Calu3 (cell line): ENCODE measurements at regions not wholly inside any gene's neighbourhood (a gene's known extent, or its start where the extent isn't known, plus 50 kb on each side); places are given as distances from the start of the nearest gene placed in this dataset.
A peak's percentile ranks its signal among the peaks of the same experiment; 100 is the strongest.

Experiments used
- BruUV-seq: library from RNA; stranded (reverse); fragments of 400-500 nt; replicated peaks from 2 replicates; lab custom pipeline; 2021; lab: Mats Ljungman, UMichigan
- CTCF ChIA-PET: fragments of 300-600 bp; sonication (Branson Sonifier 250); formaldehyde crosslinking; loops from one replicate; lab custom pipeline; 2022; ENCODE audit warnings: antibody characterized with exemption; lab: Charles Lee
- DNase-seq: peaks from one replicate; pipeline ENCODE4 v3.0.0; 2022
- H3K27ac Mint-ChIP-seq: one replicate; pipeline ENCODE4 v1.8.0; 2022; ENCODE audit warnings: mixed read lengths; ENCODE audit not compliant: unreplicated experiment
- H3K27me3 Mint-ChIP-seq: one replicate; pipeline ENCODE4 v1.8.0; 2022; ENCODE audit warnings: mixed read lengths; ENCODE audit not compliant: unreplicated experiment
- H3K36me3 Mint-ChIP-seq: one replicate; pipeline ENCODE4 v1.8.0; 2022; ENCODE audit warnings: mild to moderate bottlenecking, moderate library complexity, mixed read lengths; ENCODE audit not compliant: insufficient read depth, unreplicated experiment
- H3K4me1 Mint-ChIP-seq: one replicate; pipeline ENCODE4 v1.8.0; 2022; ENCODE audit warnings: mild to moderate bottlenecking, low read depth, mixed read lengths; ENCODE audit not compliant: unreplicated experiment
- H3K4me3 Mint-ChIP-seq: one replicate; pipeline ENCODE4 v1.8.0; 2022; ENCODE audit warnings: mild to moderate bottlenecking, low read depth, moderate library complexity, mixed read lengths; ENCODE audit not compliant: unreplicated experiment
- H3K9me3 Mint-ChIP-seq: one replicate; pipeline ENCODE4 v1.8.0; 2022; ENCODE audit warnings: low read depth, mixed read lengths; ENCODE audit not compliant: unreplicated experiment
- intact Hi-C: fragments of 100-400 bp; cut with micrococcal nuclease; formaldehyde crosslinking; loops from one replicate; pipeline ENCODE4 v1.10.0; 2022; ENCODE audit not compliant: unreplicated experiment
- TF ChIP-seq, protein P1 (sequence below): fragments of 200-600 bp; IDR thresholded peaks from one replicate; pipeline ENCODE4 v1.8.0; 2022; ENCODE audit warnings: antibody characterized with exemption; ENCODE audit not compliant: unreplicated experiment

DNA sequence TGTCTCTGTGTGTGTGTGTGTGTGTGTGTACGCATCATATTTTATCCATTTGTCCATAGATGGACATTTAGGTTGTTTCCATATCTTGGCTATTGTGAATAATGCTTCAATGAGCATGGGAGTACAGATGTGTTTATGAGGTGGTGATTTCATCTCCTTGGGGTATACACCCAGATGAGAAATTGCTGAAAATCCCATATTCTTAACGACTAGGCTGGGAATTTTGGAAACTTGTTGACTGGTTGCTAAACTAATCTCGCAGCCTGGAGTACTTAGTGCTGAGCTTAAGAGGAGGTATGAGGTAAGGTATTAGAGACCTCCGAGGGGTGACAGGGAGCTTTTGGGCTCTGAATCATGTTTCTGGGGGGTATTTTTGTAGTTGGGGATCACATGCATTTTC is 66.0 kb upstream of the SPRED2 start:
- TF ChIP-seq, protein P1, sequence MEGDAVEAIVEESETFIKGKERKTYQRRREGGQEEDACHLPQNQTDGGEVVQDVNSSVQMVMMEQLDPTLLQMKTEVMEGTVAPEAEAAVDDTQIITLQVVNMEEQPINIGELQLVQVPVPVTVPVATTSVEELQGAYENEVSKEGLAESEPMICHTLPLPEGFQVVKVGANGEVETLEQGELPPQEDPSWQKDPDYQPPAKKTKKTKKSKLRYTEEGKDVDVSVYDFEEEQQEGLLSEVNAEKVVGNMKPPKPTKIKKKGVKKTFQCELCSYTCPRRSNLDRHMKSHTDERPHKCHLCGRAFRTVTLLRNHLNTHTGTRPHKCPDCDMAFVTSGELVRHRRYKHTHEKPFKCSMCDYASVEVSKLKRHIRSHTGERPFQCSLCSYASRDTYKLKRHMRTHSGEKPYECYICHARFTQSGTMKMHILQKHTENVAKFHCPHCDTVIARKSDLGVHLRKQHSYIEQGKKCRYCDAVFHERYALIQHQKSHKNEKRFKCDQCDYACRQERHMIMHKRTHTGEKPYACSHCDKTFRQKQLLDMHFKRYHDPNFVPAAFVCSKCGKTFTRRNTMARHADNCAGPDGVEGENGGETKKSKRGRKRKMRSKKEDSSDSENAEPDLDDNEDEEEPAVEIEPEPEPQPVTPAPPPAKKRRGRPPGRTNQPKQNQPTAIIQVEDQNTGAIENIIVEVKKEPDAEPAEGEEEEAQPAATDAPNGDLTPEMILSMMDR = no peak
- no peak for DNase-seq
- H3K4me3 Mint-ChIP-seq = no peak overlapping the region
- H3K9me3 Mint-ChIP-seq = no peaks in the 10 kb centered on the region
- H3K36me3 Mint-ChIP-seq = no peaks in the 10 kb centered on the region
- intact Hi-C loops = no loop called here
- H3K27ac Mint-ChIP-seq = no peak overlapping the region
- H3K27me3 Mint-ChIP-seq = no peaks in the 10 kb centered on the region
- H3K4me1 Mint-ChIP-seq = no peaks in the 10 kb centered on the region
- BruUV-seq = no TSS peak
- CTCF ChIA-PET = interaction anchor here (0.6 kb wide), 1 partner anchor 14 kb away, joined by 5 read pairs; no protein-coding TSS in a partner anchor

DNA sequence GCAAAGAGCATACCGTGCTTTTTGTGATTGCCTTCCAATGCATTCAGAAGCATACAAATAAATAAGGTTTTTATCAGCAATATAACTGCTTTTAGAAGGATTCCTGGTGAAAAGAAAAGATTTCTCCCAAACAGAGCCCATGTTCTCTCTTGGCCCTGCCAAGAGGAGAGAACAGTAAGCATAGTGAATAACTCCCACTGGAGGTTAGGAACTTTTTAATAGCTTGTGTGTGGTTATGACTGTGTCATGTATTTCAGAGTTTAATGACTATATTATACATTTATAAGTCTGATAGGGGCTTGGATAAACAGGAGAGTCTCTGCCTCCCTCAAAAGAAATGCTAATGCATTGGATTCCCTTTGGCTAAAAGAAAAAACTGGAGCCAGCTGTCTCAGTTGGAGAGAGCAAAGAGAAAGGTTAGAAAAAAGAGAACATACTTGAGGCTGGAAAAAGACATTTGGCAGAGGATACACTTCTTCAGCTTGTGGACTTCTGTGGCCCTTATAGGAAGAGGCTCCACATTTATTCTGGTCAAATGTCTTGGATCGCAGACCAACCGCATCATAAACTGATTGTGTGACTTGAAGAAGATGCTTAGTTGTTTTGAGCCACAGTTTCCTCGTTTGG is 63.0 kb upstream of the SPRED2 start:
- Mint-ChIP-seq H3K9me3 (peaks cover under 1% of the 10 kb centered on the region), H3K4me3 (no peak overlapping the region), H3K4me1 (peaks cover 7% of the 10 kb centered on the region), H3K27ac (no peak overlapping the region), H3K36me3 (no peaks in the 10 kb centered on the region), H3K27me3 (no peaks in the 10 kb centered on the region)
- BruUV-seq = no TSS peak
- DNase-seq = no peak
- TF ChIP-seq, protein P1 = no peak
- intact Hi-C loops = no loop called here
- CTCF ChIA-PET = no interaction called here

DNA sequence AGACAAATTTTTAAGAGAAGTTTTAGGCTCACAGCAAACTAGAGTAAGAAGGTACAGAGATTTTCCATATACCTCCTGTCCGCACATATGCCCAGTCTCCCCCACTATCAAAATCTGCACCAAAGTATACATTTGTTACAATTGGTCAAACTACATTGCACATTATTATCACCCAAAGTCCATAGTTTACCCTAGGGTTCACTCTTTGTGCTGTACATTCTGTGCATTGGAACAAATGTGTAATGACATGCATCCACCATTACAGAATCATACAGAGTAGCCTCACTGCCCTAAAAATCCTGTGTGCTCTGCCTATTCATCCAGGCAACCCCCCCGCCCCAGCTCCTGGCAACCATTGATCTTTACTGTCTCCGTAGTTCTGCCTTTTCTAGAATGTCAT is 61.7 kb upstream of the SPRED2 start:
- no peak overlapping the region for H3K4me3 Mint-ChIP-seq
- CTCF ChIA-PET = no interaction called here
- peaks cover 2% of the 10 kb centered on the region for H3K9me3 Mint-ChIP-seq

DNA sequence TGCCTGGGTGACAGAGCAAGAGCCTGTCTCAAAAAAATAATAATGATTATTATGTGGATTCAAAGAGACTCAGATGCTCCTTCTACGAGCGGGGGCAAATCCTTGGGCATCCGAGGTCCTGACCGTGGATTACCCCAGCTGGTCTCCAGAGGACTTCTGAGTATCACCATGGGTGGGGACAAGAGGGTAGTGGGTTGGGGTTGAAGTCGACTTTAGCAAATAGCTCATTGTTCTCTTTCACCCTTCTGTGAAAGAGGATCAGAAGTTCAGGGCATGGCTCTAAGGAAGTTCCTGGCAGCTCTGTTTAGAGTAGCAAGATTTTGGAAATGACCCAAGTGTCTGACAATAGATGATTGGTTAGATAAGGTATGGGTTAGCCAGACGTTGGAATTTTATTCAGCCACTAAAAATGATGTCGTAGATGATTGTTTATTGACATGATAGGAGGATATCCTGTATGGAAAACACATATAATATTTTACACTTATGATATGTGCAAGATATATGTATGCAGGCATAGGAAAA is 59.0 kb upstream of the SPRED2 start:
- Mint-ChIP-seq H3K9me3 (peaks cover 6% of the 10 kb centered on the region), H3K36me3 (no peaks in the 10 kb centered on the region), H3K4me3 (no peak overlapping the region), H3K27ac (peak overlapping the region; percentile 44), H3K4me1 (peaks cover 7% of the 10 kb centered on the region), H3K27me3 (no peaks in the 10 kb centered on the region)
- intact Hi-C loops = loop anchor here (1.0 kb wide), 1 partner anchor 14 kb away; no protein-coding TSS in a partner anchor
- TF ChIP-seq, protein P1 = no peak
- BruUV-seq = no TSS peak
- peak; percentile 11 for DNase-seq
- CTCF ChIA-PET = interaction anchor here (1.0 kb wide), 1 partner anchor 35 kb away, joined by 3 read pairs; no protein-coding TSS in a partner anchor

More for the DNA sequence above, 61.7 kb upstream of the SPRED2 start:
- TF ChIP-seq, protein P1 = no peak
- no peaks in the 10 kb centered on the region for H3K27me3 Mint-ChIP-seq
- no peak for DNase-seq
- BruUV-seq = no TSS peak
- intact Hi-C loops = no loop called here
- no peak overlapping the region for H3K27ac Mint-ChIP-seq
- H3K4me1 Mint-ChIP-seq = peaks cover 7% of the 10 kb centered on the region
- H3K36me3 Mint-ChIP-seq = no peaks in the 10 kb centered on the region
